Right renal pelvis (tissue), 4 donors: ENCODE measurements at regions not wholly inside any gene's neighbourhood (a gene's known extent, or its start where the extent isn't known, plus 50 kb on each side); places are given as distances from the start of the nearest gene placed in this dataset.

Source experiments
- DNase-seq, 4 donors: peaks; one replicate each; pipeline ENCODE4 v3.0.0-alpha.2; 2013; ENCODE audit warnings: low read depth in 4 of 4, low spot score in 3 of 4, missing footprints in 1 of 4

- DNase-seq = no peak
Observed at GRCh38 chr1:96992871-96993270, 271.3 kb downstream of the PTBP2 start.

- no peak for DNase-seq
Observed at GRCh38 chr1:96995351-96995750, 273.8 kb downstream of the PTBP2 start.

- DNase-seq = no peak
Observed at GRCh38 chr1:96996001-96996400, 274.4 kb downstream of the PTBP2 start.

- no peak for DNase-seq
Observed at GRCh38 chr1:96997717-96998116, 276.1 kb downstream of the PTBP2 start.

- DNase-seq = no peak
Observed at GRCh38 chr1:96998466-96998865, 276.9 kb downstream of the PTBP2 start.

- DNase-seq = no peak
Observed at GRCh38 chr1:96999191-96999590, 277.6 kb downstream of the PTBP2 start.

- DNase-seq = no peak
Observed at GRCh38 chr1:97004054-97004453, 282.5 kb downstream of the PTBP2 start.

- no peak for DNase-seq
Observed at GRCh38 chr1:97004743-97005142, 283.2 kb downstream of the PTBP2 start.

- DNase-seq = no peak
Observed at GRCh38 chr1:97006044-97006661, 284.6 kb downstream of the PTBP2 start.

GRCh38 chr1:97007840-97008604, 286.4 kb downstream of the PTBP2 start:
- DNase-seq = no peak

- DNase-seq = no peak
Observed at GRCh38 chr1:97010566-97011264, 289.1 kb downstream of the PTBP2 start.

- no peak for DNase-seq
Observed at GRCh38 chr1:97013136-97013535, 291.6 kb downstream of the PTBP2 start.

GRCh38 chr1:97013941-97014340, 292.4 kb downstream of the PTBP2 start:
- DNase-seq = no peak

GRCh38 chr1:97014426-97014825, 292.8 kb downstream of the PTBP2 start:
- DNase-seq = no peak

GRCh38 chr1:97017895-97018294, 296.3 kb downstream of the PTBP2 start:
- no peak for DNase-seq
